Dedifferentiated amniotic fluid mesenchymal stem cell (primary cell): ENCODE measurements at regions not wholly inside any gene's neighbourhood (a gene's known extent, or its start where the extent isn't known, plus 50 kb on each side); places are given as distances from the start of the nearest gene placed in this dataset.
"Not testable (repeated sequence)": the region's sequence is repeated elsewhere in the genome, so short reads cannot be mapped to it uniquely, and the experiment has no call there.

Experiments used
- DNase-seq: peaks from one replicate; pipeline ENCODE4 v3.0.0-alpha.2; 2016; ENCODE audit errors: extremely low spot score

GRCh38 chr7:128561116-128561722 lies 84.7 kb downstream of the METTL2B start:
- DNase-seq, result not testable (repeated sequence)

GRCh38 chr7:128562795-128563194 lies 86.2 kb downstream of the METTL2B start:
- DNase-seq, result not testable (repeated sequence)

GRCh38 chr7:128564123-128564700 lies 87.7 kb downstream of the METTL2B start:
- not testable (repeated sequence) for DNase-seq

- not testable (repeated sequence) for DNase-seq
These were observed 88.7 kb downstream of the METTL2B start for GRCh38 chr7:128564932-128565864.

- DNase-seq, result not testable (repeated sequence)
These were observed 96.8 kb upstream of the GARIN1A start for GRCh38 chr7:128575277-128575676.

GRCh38 chr7:128576953-128577352 lies 95.1 kb upstream of the GARIN1A start:
- not testable (repeated sequence) for DNase-seq

GRCh38 chr7:128579843-128580242 lies 92.2 kb upstream of the GARIN1A start:
- DNase-seq, result not testable (repeated sequence)

GRCh38 chr7:128581100-128581499 lies 91.0 kb upstream of the GARIN1A start:
- DNase-seq, result peak; percentile 30

- DNase-seq, result not testable (repeated sequence)
These were observed 90.1 kb upstream of the GARIN1A start for GRCh38 chr7:128581825-128582561.

- DNase-seq, result not testable (repeated sequence)
These were observed 85.4 kb upstream of the GARIN1A start for GRCh38 chr7:128586715-128587114.

GRCh38 chr7:128591705-128592104 lies 80.4 kb upstream of the GARIN1A start:
- DNase-seq, result no peak

GRCh38 chr7:128592209-128592608 lies 79.9 kb upstream of the GARIN1A start:
- not testable (repeated sequence) for DNase-seq

- DNase-seq, result not testable (repeated sequence)
These were observed 78.0 kb upstream of the GARIN1A start for GRCh38 chr7:128594061-128594460.

- not testable (repeated sequence) for DNase-seq
These were observed 75.6 kb upstream of the GARIN1A start for GRCh38 chr7:128596336-128597128.

GRCh38 chr7:128598946-128599345 lies 73.1 kb upstream of the GARIN1A start:
- not testable (repeated sequence) for DNase-seq

- DNase-seq, result not testable (repeated sequence)
These were observed 63.2 kb upstream of the GARIN1A start for GRCh38 chr7:128608678-128609421.

GRCh38 chr7:128613366-128613765 lies 58.7 kb upstream of the GARIN1A start:
- not testable (repeated sequence) for DNase-seq

GRCh38 chr7:128614812-128615211 lies 57.3 kb upstream of the GARIN1A start:
- not testable (repeated sequence) for DNase-seq

GRCh38 chr7:128616799-128617198 lies 55.3 kb upstream of the GARIN1A start:
- DNase-seq, result not testable (repeated sequence)
